ENCODE measurements at regions not wholly inside any gene's neighbourhood (a gene's known extent, or its start where the extent isn't known, plus 50 kb on each side); places are given as distances from the start of the nearest gene placed in this dataset.
"Not testable (repeated sequence)": the region's sequence is repeated elsewhere in the genome, so short reads cannot be mapped to it uniquely, and the experiment has no call there.

DNA sequence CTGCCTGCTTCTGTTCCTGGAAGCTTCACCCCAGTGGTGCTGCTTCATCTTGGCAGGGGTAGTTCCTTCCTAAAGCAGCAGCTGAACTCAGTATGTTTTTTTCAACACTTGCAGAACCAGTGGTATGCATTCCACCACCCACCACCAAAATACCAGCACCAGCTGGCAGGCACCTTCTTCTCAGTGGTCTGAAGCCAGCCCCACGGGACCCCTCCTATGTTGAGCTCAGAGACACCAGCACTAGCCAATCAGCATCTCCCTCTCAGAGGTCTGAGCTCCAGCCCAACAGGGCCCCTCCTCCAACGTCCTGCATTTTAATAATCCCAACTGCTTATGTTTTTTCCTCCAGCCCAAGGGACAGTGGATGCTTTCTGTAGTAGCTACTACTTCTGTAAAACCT lies 299.6 kb upstream of the CCL2 start:
- H3K4me1 ChIP-seq (ENCODE audit: control insufficient read depth, insufficient read depth, low read length): no peaks in the 10 kb centered on the region
- no peak overlapping the region for H3K27ac ChIP-seq (ENCODE audit: low read depth, low read length)
- H3K9me3 ChIP-seq (ENCODE audit: control insufficient read depth, insufficient read depth, low read length): no peaks in the 10 kb centered on the region
- no peaks in the 10 kb centered on the region for H3K36me3 ChIP-seq (ENCODE audit: control insufficient read depth, insufficient read depth, low read length)
- H3K4me3 ChIP-seq (ENCODE audit: low read depth, low read length): no peak overlapping the region
- no peaks in the 10 kb centered on the region for H3K27me3 ChIP-seq (ENCODE audit: control insufficient read depth, insufficient read depth, low read length)
- DNase-seq (ENCODE audit: low read depth in 4 of 6, low spot score in 6 of 6): no peak
- WGBS (ENCODE audit: insufficient coverage): 35% methylated on average over 2 of the region's 2 CpGs

GRCh38 chr17:33959098-33959497 lies 296.0 kb upstream of the CCL2 start:
- H3K27me3 ChIP-seq (ENCODE audit: control insufficient read depth, insufficient read depth, low read length); H3K36me3 ChIP-seq (ENCODE audit: control insufficient read depth, insufficient read depth, low read length); H3K27ac ChIP-seq (ENCODE audit: low read depth, low read length); H3K4me1 ChIP-seq (ENCODE audit: control insufficient read depth, insufficient read depth, low read length); H3K4me3 ChIP-seq (ENCODE audit: low read depth, low read length); DNase-seq (ENCODE audit: low read depth in 4 of 6, low spot score in 6 of 6); H3K9me3 ChIP-seq (ENCODE audit: control insufficient read depth, insufficient read depth, low read length): not testable (repeated sequence)

GRCh38 chr17:33962857-33963655 lies 292.0 kb upstream of the CCL2 start:
- no peaks in the 10 kb centered on the region for H3K36me3 ChIP-seq (ENCODE audit: control insufficient read depth, insufficient read depth, low read length)
- H3K27ac ChIP-seq (ENCODE audit: low read depth, low read length): no peak overlapping the region
- peaks cover 6% of the 10 kb centered on the region for H3K4me1 ChIP-seq (ENCODE audit: control insufficient read depth, insufficient read depth, low read length)
- no peak overlapping the region for H3K4me3 ChIP-seq (ENCODE audit: low read depth, low read length)
- no CpG with 5 or more reads among the region's 7 CpGs for WGBS (ENCODE audit: insufficient coverage)
- H3K9me3 ChIP-seq (ENCODE audit: control insufficient read depth, insufficient read depth, low read length): no peaks in the 10 kb centered on the region
- H3K27me3 ChIP-seq (ENCODE audit: control insufficient read depth, insufficient read depth, low read length): no peaks in the 10 kb centered on the region
- DNase-seq (ENCODE audit: low read depth in 4 of 6, low spot score in 6 of 6): no peak

DNA sequence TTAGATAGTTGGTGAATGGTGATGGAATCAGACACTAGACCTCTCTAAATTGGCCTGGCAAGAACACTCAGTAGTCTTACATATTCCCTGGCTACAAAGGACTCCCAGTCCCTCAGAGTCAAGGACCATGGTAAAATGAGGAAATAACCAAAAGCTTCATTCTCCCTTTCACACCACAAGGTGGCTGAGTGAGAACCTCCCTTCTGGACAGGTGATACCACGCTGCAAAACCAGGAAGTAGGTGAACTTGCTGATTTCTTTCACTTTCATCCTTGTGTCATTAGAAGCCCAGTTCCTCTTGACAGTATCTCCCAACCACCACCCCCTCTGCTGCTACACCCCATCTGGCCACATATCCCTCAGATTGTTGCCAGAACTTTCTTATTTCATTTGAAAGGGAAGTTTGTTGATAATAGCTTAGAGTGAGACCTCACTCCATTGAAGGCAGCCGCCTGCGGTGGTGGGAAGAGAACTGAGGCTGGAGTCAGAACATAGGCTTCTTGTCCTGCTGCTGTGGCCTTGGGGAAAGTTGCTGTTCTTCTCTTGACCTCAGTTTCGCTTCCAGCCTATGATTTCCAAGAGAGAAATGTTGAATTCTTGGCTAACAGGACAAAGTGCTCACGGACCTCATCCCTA lies 290.6 kb upstream of the CCL2 start:
- H3K27me3 ChIP-seq (ENCODE audit: control insufficient read depth, insufficient read depth, low read length): no peaks in the 10 kb centered on the region
- WGBS (ENCODE audit: insufficient coverage): 82% methylated on average over 3 of the region's 5 CpGs
- H3K9me3 ChIP-seq (ENCODE audit: control insufficient read depth, insufficient read depth, low read length): no peaks in the 10 kb centered on the region
- peaks cover 13% of the 10 kb centered on the region for H3K4me1 ChIP-seq (ENCODE audit: control insufficient read depth, insufficient read depth, low read length)
- no peaks in the 10 kb centered on the region for H3K36me3 ChIP-seq (ENCODE audit: control insufficient read depth, insufficient read depth, low read length)
- H3K27ac ChIP-seq (ENCODE audit: low read depth, low read length): no peak overlapping the region
- no peak overlapping the region for H3K4me3 ChIP-seq (ENCODE audit: low read depth, low read length)
- no peak for DNase-seq (ENCODE audit: low read depth in 4 of 6, low spot score in 6 of 6)

- no peaks in the 10 kb centered on the region for H3K27me3 ChIP-seq (ENCODE audit: control insufficient read depth, insufficient read depth, low read length)
- H3K27ac ChIP-seq (ENCODE audit: low read depth, low read length): no peak overlapping the region
- no peak for DNase-seq (ENCODE audit: low read depth in 4 of 6, low spot score in 6 of 6)
- H3K4me1 ChIP-seq (ENCODE audit: control insufficient read depth, insufficient read depth, low read length): peaks cover 24% of the 10 kb centered on the region
- no peaks in the 10 kb centered on the region for H3K36me3 ChIP-seq (ENCODE audit: control insufficient read depth, insufficient read depth, low read length)
- no peaks in the 10 kb centered on the region for H3K9me3 ChIP-seq (ENCODE audit: control insufficient read depth, insufficient read depth, low read length)
- H3K4me3 ChIP-seq (ENCODE audit: low read depth, low read length): no peak overlapping the region
- WGBS (ENCODE audit: insufficient coverage): 87% methylated on average over 6 of the region's 9 CpGs
These were observed 288.6 kb upstream of the CCL2 start for GRCh38 chr17:33966410-33967059.

DNA sequence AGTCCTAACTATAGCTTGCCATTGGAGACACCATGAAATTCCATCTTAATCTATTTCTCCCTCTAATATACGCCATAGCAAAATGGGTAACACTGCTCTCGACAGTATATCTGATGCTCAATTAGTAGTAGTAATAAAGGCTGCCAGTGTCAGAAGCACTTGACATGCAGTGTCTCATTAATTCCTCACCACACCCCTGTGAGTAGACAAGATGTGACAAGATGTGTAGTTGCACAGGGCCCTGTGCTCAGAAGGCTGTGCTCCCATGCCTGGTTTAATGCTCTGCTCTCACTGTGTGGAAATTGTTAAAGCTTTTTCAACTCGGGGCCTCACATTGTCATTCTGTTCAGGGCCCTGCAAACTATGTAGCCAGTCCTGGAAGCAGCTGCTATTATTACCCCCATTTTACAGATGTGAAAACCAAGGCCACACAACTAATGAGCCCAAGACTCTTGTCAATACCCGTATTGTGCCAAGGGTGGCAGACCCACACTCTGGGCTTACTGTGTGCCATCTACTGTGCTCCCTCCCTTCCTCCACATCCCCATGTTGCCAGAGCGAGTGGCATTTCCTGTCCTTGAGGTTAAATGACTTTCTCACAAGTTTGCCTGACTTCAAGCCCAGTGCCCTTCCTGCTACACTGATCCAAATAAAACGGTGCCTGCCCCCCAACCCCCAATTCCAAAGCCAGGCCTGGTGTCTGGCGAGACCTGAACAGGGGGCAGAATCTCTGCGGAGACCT lies 287.3 kb upstream of the CCL2 start:
- 69% methylated on average over 6 of the region's 8 CpGs for WGBS (ENCODE audit: insufficient coverage)
- Histone ChIP-seq H3K4me3 (ENCODE audit: low read depth, low read length) (no peak overlapping the region), H3K4me1 (ENCODE audit: control insufficient read depth, insufficient read depth, low read length) (peaks cover 24% of the 10 kb centered on the region), H3K36me3 (ENCODE audit: control insufficient read depth, insufficient read depth, low read length) (no peaks in the 10 kb centered on the region), H3K27me3 (ENCODE audit: control insufficient read depth, insufficient read depth, low read length) (no peaks in the 10 kb centered on the region), H3K9me3 (ENCODE audit: control insufficient read depth, insufficient read depth, low read length) (no peaks in the 10 kb centered on the region), H3K27ac (ENCODE audit: low read depth, low read length) (no peak overlapping the region)
- no peak for DNase-seq (ENCODE audit: low read depth in 4 of 6, low spot score in 6 of 6)

DNA sequence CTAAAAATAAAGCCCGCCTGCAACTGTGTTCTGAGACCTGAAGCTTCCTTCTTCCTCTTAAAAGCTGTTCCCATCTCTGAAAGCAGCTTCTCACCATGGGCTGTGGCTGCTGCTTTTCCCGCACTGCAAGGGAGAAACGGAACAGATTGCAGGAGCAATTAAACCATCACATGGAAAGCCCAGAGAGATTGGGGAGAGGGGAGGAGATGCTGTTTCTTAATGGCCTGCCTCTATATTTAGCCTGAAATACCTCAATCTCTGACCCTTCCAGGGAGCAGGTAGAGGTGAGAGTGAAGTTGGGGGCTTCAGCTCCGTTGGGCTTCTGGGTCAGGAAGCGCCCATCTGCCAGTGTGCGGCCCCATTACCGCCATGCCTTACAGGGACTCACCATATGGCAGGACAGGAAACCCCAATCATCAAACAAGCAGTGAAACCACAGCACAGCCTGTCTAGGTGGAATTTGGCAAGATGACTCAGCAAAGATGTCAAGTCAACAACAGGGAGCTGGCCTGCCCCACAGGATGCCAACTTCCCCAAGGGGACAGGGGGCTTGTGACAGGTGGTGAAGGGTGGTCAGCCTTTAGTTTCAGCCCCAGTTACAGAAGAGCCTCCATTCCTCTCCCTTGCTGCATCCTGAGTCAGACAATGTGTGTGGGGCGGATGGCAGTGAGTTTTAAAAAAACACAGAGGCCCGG lies 286.6 kb upstream of the CCL2 start:
- H3K36me3 ChIP-seq (ENCODE audit: control insufficient read depth, insufficient read depth, low read length): no peaks in the 10 kb centered on the region

DNA sequence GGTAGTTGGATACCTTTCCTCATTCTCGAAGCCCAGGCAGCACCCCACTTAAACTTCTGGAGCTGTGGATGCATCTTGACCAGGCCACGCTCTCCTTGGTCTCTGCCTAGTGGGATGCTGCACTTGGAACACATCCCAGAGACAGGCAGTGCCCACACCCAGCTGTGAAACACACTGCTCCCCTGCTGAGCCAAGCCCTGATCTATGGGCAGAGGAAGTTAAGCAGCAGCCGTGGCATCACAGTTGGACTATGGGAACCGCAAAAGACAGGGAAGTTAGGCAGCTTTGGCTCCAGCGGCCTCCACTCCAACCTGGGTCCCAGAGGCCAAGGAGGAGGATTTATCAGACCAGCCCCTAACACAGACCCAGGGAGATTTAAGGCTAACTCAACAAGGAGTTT lies 284.8 kb upstream of the CCL2 start:
- H3K36me3 ChIP-seq (ENCODE audit: control insufficient read depth, insufficient read depth, low read length): no peaks in the 10 kb centered on the region
- WGBS (ENCODE audit: insufficient coverage): 53% methylated on average over 4 of the region's 5 CpGs
- H3K27me3 ChIP-seq (ENCODE audit: control insufficient read depth, insufficient read depth, low read length): no peaks in the 10 kb centered on the region
- no peak overlapping the region for H3K4me3 ChIP-seq (ENCODE audit: low read depth, low read length)
- DNase-seq (ENCODE audit: low read depth in 4 of 6, low spot score in 6 of 6): no peak
- no peaks in the 10 kb centered on the region for H3K9me3 ChIP-seq (ENCODE audit: control insufficient read depth, insufficient read depth, low read length)
- H3K4me1 ChIP-seq (ENCODE audit: control insufficient read depth, insufficient read depth, low read length): peaks cover 20% of the 10 kb centered on the region
- no peak overlapping the region for H3K27ac ChIP-seq (ENCODE audit: low read depth, low read length)

More for the DNA sequence above, 286.6 kb upstream of the CCL2 start:
- 47% methylated on average over 6 of the region's 9 CpGs for WGBS (ENCODE audit: insufficient coverage)
- Histone ChIP-seq H3K27me3 (ENCODE audit: control insufficient read depth, insufficient read depth, low read length) (no peaks in the 10 kb centered on the region), H3K4me1 (ENCODE audit: control insufficient read depth, insufficient read depth, low read length) (peaks cover 24% of the 10 kb centered on the region), H3K9me3 (ENCODE audit: control insufficient read depth, insufficient read depth, low read length) (no peaks in the 10 kb centered on the region), H3K27ac (ENCODE audit: low read depth, low read length) (no peak overlapping the region), H3K4me3 (ENCODE audit: low read depth, low read length) (no peak overlapping the region)
- peak in 2 of 6 donors; percentile 68 to 85 for DNase-seq (ENCODE audit: low read depth in 4 of 6, low spot score in 6 of 6)

GRCh38 chr17:33972763-33973162 lies 282.3 kb upstream of the CCL2 start:
- Histone ChIP-seq H3K9me3 (ENCODE audit: control insufficient read depth, insufficient read depth, low read length) (no peaks in the 10 kb centered on the region), H3K4me1 (ENCODE audit: control insufficient read depth, insufficient read depth, low read length) (peaks cover 20% of the 10 kb centered on the region), H3K36me3 (ENCODE audit: control insufficient read depth, insufficient read depth, low read length) (no peaks in the 10 kb centered on the region), H3K27ac (ENCODE audit: low read depth, low read length) (no peak overlapping the region), H3K4me3 (ENCODE audit: low read depth, low read length) (no peak overlapping the region), H3K27me3 (ENCODE audit: control insufficient read depth, insufficient read depth, low read length) (no peaks in the 10 kb centered on the region)
- WGBS (ENCODE audit: insufficient coverage): 76% methylated on average over 3 of the region's 3 CpGs
- DNase-seq (ENCODE audit: low read depth in 4 of 6, low spot score in 6 of 6): no peak
